ENCODE measurements at regions not wholly inside any gene's neighbourhood (a gene's known extent, or its start where the extent isn't known, plus 50 kb on each side); places are given as distances from the start of the nearest gene placed in this dataset.

DNA sequence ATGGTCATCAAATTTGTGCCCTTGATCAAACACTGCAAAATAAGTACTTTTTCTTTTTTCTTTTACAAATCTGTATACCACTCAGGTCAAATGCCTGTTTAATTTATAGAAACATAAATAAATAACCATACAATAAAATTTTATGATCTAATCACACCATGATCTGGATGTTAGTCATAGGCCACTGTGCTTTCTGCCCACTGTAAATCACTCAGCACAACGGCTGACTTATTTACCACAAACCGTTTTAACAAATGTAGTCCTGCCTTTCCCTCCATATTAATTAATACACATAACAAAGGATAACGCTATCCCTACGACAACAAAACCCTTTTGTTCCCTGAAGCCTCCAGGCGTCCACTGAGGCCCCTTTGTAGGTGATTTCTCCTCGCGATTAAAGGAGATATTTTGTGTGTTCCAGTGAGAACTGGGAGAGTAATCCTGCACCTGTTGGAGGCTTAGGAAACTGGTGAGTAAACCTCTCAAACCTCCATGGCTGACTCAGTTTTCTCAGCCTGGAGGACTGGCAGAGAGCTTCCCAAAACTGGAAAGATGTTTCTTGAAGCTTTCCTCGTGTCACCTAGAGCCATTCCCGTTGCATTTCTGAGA, 477.1 kb upstream of the SGCG start:
- DNase-seq, result no peak

DNA sequence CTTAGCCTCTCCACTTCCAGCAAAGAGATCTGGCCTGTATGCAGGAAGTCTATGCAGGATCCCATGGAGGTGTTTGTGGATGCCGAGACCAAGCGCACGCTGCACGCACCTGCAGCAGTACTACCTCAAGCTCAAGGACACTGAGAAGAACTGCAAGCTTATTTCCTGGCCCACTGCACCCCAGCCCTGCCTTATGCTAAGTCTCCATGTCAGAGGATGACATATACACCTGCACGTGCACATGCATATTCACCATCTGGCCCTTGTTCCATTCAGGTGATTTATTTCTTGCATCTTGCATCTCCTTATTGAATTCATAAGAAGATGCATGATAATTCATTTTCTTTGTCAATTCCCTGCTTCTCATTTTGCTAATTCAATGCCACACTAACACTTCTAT, 472.8 kb upstream of the SGCG start:
- no peak for DNase-seq

DNA sequence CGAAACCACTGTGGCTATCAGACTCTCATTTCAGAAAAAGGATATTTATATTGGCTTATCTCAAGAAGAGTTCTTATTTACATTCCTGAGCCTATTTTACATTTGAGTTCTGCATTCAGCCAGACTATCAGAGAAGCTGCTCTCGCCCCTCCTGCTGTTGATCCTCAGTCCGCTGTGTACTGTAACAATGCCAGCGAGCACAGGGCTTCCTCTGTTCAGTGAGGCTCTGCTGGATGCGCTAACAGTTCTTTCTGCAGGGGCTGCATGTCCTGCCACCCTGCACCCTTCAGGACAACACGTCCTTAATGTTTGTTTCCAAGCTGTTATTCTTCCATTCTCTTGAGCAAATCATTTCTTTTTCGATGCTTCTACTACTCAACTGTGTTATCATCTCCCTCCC, 463.7 kb upstream of the SGCG start:
- no peak for DNase-seq

DNA sequence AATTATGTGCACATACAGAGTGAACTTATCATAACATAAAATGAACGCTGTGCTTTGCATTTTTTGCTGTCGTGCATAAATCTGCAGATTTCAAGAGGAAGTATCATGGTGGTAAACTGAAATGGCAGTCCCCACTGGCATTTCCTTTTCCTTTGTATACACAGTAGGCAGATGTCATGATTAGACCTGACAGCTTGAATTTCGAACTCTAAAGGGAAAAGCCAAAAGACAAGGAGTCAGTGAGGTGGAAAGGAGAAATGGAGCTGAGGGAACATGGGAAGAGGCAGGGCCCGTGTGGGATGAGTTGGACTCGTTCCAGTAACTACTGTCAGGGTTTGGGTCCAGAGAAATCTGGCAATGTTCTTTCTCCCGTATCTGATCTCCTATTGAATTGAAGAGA, 454.1 kb upstream of the SGCG start:
- no peak for DNase-seq

DNA sequence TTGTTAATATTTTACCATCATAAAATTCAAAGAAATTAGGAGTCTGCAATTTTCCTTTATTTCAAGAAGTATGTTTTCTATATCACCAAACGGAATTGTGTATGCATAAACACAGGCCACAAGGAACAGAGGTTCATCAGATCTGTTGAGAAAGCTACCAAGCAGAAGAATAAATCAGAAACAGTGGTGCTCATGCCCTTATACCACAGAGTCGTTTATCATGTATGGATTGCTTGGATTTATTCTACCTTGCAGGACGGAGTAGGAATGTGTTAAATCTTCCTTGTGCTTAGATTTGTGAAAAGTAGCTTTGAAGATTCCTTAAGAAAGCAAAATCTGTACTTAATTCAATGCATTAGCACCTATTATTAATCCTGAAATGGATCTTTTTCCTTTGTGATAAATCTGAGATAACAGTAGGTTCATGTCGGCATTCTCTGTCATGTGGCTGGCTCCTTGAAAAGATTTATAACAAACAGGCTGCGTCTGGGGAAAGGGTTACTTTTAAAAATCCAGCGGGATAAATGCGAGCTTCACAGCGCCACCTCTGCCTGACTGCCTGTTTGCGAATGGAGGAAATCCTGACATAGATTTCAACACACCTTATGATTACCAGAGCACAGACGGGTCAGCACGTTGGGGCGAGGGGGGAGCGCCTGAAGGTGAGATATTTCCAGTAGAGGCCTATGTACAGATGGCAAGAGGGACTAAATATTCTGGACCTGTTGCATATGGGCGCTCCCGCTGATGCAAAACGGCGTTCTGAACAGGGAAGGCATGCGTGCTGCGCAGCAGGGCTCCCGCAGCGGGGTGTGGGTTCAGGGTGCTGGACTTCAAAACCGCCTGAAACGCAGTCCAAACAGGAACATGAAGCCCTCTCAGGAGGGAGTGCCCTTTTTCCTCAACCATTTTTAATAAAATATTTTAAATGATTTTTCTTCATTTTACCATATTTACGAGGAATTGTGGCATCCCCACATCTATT, 445.5 kb upstream of the SGCG start:
- no peak for DNase-seq

DNA sequence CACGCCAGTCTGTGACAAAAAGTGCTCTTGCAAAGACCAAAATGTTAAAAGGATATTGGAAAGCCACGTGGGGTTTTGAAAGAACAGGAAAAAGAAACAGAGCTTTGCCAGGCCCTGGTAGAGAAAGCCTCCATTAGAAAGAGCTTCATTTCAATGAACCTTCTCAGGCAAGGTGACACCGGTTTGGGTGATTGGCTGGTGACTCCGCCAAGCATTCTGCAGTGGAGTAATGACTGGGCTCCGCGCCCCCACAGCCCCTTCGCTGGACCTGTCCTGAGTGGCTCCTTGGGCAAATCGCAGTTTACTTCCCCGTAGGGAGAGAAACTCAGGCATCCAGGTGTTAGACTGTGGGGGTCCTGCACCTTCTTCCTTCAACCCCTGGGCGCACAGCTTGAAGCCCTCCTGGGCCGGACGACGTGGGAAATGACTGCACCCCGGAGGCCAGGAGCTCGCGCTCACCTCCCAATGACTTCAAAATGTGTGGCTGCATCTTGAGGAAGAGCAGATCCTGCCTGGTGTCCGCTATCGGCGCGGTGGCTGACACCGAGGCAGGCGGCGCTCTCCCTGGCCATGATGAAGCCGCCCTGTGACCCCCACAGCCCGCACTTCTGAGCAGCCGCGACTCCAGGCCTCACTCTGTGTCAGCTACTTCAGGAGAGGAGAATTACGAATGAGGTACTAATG, 444.6 kb upstream of the SGCG start:
- no peak for DNase-seq

DNA sequence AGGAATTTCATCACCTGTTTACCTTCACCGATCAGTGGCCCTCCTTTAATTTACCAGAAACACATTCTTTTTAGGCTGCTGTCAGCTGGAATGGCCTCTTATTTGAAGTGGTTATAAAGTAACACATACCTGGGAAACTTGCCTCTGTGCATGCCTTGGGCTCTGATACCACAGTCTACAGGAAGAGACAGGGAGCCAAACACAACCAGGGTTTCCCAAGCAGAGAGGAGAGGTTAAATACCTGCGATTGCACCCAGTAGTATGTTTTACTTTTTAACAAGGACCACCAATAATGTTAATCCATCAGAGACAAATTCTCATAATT, 444.0 kb upstream of the SGCG start:
- DNase-seq, result no peak

DNA sequence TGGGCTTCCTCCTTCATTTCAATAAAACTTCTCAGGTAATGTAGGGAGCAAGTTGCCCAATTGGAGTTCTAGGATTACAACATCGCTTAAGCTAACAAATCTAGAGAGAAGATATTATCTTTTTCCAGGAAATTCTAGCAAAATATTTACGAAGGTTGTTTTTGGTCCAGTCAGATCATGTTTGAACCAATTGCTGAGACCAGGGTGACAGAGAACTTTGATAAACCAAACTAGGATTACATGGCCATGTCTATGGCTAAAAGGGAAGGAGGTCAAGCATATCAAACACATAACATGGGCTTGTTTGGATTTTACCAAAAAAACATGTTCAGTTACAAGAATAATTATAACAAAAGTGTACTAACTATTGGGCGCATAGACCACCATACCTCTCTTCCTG, 442.4 kb upstream of the SGCG start:
- DNase-seq, result no peak

DNA sequence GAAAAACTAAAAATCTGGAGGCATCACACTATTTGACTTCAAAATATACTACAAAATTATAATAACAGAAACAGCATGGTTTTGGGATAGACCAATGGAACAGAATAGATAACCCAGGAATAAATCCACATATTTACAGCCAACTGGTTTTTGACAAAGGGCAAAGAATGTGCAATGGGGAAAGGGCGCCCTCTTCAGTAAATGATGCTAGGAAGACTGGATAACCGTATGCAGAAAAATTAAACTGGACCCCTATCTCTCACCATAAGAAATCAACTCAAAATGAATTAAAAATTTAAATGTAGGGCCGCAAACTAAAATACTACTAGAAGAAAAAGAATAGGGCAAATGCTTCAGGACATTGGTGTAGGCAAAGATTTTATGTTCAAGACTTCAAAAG, 440.5 kb upstream of the SGCG start:
- no peak for DNase-seq

DNA sequence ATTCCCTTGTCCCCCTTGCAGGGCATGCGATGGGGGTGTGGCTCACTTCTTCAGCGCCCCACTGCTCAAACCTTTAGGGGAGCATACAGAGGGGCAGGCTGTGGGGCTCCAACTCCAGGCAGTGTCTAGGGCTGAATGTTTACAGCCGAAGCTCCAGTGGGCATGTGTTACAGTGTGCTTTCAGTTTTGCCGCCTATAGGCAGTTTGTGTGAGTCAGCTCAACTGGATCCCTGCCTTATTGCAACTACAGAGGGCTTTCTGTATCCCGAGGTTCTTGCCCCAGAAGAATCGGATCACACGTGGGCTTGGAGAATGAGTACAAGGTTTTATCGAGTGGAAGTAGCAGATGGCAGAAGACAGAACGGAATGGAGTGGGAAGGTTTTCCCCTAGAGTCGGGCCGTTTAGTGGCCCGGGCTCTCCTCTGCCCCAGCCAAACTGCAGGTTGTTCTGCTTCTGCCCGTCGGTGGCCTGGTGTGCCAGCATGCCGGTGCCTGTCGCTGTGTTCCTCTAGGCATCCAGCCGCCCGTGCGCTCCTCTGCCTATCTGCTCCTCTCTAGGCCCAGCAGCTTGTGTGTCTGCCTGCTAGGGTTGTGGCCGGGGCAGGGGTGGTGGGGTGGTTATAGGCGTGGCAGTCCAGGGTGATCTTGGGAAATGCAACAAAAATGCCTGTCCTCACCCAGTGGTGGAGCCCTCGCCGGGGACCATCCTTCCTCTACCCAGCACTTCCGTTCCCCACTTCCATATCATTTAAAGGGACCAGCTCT, 435.9 kb upstream of the SGCG start:
- no peak for DNase-seq

DNA sequence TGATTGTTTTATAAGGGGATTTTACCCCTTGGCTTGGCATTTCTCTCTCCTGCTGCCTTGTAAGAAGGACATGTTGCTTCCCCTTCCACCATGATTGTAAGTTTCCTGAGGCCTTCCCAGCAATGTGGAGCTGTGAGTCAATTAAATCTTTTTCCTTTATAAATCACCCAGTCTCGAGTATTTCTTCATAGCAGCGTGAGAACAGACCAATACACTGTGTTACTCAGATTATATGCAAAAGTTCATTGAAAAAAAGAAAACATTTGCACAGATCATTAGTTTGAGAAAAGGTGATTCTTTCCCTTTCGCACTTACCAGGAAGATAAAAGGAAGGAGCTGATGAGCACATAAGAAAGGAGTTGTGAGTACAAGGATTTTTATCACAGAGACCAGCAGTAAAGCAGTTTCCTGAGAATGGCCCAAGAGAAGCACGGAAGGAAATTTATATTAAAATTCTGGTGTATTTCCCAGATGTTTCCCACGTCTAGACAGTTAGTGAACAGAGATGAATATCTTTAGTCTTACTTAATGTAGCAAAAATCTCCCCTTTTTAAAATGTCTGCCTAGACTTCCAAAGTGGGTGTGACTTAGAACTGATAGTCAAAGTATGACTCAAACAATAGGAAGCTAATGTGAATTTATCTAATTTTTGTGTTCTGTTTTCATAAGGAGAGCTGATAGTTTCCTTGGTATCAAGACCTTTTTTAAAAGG, 431.8 kb upstream of the SGCG start:
- DNase-seq, result no peak

DNA sequence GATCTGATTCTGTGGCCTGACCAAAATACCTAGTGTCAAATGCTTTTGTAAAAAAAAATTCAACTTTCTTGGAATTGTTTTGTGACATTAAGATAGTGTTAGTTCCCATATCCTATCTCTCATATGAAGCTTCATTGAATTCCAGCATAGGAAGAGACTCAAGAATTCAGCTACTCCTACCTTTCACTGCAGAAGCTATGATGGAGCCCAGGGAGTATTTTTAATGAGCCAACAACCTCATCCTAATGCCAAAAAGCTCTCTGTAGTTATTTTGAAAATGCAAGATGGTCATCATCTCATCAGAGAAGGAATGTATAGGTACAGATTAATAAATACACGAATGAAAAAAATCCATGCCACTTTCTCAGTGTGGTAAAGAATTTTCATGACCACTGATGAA, 431.2 kb upstream of the SGCG start:
- DNase-seq, result no peak

DNA sequence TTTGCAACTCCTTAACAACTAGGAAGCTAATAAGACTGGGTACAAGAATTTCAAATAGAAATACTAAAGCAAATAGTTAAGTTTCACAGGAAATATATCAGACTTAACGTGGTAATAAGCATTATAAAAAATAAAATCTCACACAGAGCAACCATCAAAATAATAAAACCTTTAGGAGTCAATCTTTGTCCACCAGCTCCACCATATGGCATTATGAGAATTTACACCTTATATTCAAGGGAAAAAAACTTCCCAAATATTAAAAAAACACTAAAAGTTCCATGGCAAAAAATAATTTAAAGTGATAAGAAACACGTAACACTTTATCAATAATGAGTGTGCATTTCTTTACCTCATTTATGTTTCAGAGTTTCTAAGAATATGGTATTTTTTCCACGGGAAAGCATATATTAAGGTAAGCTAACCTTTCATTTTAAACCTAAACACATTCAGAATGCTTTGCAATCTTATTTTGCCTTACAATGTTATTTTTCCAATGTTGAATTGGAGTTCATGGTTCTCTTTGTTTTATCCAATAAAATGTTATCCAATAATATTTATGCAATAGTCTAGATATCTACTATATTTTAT, 423.2 kb upstream of the SGCG start:
- no peak for DNase-seq

DNA sequence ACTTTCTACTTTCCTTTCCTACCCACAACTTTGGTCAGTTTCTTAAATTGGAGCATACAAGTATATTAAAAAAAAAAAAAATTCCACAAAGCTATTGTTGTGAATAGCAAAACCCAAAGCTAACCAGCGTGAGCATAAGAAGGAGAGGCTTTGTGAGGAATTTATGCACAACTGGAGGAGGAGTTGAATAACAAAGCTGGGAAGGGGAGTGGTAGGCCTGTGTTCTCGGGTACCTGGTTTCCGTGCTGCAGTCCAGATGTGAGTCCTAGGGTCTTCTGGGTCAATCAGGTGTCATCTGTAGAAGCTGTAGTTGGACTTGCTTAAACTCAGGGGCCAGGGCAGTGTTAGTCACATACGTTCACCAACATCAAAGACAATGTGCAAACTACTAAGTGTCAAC, 422.5 kb upstream of the SGCG start:
- DNase-seq, result no peak

DNA sequence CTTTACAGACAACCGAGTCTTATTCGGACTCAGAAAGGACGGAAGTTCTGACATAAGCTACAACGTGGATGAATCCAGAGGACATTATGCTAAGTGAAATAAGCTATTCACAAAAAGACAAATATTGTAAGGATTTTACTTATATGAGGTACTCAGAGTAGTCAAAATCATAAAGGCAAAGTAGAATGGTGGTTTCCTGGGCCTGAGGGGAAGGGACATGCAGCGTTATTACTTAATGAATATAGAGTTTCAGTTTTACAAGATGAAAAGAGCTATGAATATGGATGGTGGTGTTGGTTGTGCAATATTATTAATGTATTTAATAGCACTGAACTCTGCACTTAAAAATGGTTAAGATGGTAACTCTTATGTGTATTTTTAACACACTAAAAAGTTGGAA, 419.1 kb upstream of the SGCG start:
- no peak for DNase-seq

DNA sequence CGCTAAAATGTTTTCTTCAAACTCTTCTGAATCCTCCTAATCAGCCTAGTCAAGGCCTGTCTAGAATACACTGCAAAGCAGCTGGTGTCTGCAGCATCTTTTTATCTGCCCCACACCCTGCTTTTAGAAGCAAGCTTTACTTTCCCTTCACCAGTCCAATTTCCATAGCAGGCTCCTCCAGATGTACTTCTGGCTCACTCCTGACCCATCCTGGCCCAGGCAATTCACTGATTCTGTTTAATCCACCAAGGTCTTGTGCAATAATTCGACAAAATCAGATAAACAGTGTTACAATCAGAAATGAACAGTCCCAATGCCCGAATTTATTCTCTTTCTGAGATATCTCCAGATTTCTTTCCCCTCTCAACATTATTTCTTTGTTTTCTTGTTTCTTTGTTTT, 415.2 kb upstream of the SGCG start:
- no peak for DNase-seq

DNA sequence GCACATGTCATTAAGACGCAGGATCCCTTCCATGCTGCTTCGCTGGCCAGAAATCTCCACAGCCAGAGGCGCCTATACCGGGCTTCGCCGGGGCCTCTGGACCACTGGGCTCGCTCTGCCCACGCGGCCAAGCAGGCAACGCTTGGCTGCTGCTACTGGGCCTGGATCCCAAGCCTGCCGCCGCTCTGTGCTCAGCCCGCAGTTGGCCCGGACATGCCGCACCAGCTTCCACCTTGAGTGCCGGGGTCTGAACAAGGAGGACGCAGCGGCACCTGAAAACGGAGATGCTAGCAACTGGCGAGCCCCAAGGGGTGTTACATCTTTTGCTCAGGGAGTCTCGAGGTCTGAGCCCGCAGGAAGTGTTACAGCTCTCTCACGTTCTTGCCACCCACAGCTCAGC, 409.9 kb upstream of the SGCG start:
- DNase-seq, result no peak

DNA sequence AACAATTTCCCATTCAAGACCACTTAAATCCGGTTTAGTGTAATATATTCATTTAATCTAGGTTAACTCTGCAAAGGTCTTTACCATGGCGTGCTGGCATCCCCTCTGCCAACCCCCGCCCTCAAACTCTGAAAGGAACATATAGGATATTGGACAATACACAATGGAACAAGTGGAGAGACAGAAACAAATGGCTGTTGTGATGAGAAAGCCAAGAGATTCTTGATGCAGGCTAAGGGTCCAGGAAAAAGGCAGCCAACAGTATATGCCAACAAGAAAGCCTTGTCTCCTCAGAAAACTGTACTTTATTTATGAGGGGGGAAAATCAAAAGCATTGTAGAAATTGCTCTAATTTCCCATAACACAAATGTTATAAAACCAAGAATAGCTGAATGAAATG, 407.3 kb upstream of the SGCG start:
- no peak for DNase-seq

DNA sequence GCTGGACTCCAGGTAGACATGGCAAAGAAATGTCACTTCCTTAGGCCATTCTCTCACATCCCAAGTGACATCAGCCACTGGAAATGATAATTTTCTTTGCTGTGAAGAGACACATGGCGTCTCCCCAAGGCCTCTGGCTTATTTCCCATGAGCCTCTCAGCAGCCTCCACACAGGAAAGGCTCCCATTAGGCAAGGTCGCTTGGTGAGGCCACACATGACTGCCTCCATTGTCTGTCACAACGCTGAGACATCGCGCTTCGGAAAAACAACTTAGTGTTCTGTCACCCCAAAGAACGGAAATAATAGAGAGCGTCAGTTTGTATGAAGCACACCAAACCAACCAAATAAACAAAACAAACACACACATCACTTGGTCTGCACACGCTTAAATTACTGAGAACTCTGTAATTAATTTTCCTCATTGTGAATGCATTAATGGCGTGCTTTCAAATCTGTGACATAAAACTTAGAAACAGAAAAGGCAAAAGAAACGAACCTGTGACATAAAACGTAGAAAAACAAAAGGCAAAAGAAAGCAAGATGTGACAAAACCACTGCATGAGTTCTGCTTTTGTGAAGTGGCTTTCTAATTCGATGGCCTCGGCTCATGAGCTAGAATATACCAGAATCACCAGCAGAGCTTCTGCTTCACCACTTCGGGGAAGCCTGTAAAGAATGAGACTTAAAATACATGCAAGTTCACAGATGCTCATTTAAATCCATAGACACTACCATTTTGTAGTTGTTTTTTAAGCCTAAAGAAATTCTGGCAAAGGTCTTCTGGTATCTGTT, 404.2 kb upstream of the SGCG start:
- no peak for DNase-seq

DNA sequence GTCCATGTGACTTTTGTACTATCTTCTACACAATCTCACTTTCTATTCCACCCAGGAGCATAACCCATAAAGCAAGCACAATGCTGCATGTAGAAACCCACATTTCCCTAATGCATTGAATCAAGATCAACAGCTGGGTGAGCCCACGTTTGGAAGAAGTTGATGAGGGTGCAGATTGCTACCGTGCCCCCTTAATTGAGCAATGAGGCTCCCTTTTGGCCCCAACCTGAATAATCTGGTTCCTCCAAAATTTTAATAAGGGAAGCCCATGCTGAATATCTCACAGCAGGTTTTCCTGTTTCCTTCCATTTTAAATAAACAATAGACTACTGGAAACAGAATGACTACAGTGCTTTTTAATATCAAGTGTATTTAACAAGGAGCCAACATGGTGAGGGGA, 403.6 kb upstream of the SGCG start:
- no peak for DNase-seq

DNA sequence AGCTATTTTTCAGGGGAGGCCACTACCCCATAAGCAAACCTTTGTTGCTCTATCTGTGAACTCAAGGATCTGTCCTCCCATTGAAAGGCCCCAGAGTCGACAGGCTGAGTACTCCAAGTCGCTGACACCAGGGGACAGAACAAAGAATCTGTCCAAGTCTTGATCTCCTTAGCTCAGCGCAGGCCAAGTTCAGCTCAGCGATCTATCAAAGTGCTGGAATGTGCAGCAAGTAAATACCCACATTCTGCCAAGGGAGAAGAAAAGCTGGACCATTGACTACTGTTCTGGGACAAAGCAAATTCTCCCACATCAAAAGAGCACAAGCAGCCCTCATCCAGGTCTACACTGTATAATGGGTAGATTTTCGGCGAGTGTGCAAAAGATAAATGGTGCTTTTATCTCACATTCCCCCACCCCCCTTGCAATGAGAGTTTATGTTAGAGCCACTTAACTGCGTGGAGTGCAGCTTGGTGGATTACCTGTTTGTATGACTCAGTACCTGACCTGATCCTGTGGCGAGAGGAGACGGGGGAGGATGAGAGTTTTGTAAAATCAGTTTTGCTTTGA, 391.7 kb upstream of the SGCG start:
- DNase-seq, result no peak

Data from activated CD8-positive, alpha-beta memory T cell treated with anti-CD3 and anti-CD28 coated beads for 24 hours (primary cell).